Osteoblast (primary cell): ENCODE measurements at regions not wholly inside any gene's neighbourhood (a gene's known extent, or its start where the extent isn't known, plus 50 kb on each side); places are given as distances from the start of the nearest gene placed in this dataset.

Experiments used
- DNase-seq: peaks from one replicate; pipeline ENCODE4 v3.0.0; 2011; ENCODE audit warnings: low spot score, mixed read lengths; ENCODE audit not compliant: insufficient read length; ENCODE audit errors: missing footprints
- H2AFZ ChIP-seq: 2 replicates; pipeline ENCODE4 v1.6.0; 2011; ENCODE audit warnings: mild to moderate bottlenecking, low read length
- H3K27ac ChIP-seq: 2 replicates; pipeline ENCODE4 v1.5.1; 2011; ENCODE audit warnings: mild to moderate bottlenecking, low read depth, low read length, moderate library complexity
- H3K27me3 ChIP-seq: 2 replicates; pipeline ENCODE4 v1.6.0; 2012; ENCODE audit warnings: mild to moderate bottlenecking, control low read depth, inconsistent platforms, low read length, moderate library complexity; ENCODE audit not compliant: insufficient read depth
- H3K36me3 ChIP-seq: 2 replicates; pipeline ENCODE4 v1.5.1; 2011; ENCODE audit warnings: mild to moderate bottlenecking, low read length, control low read depth, moderate library complexity; ENCODE audit not compliant: insufficient read depth
- H3K4me1 ChIP-seq: 2 replicates; pipeline ENCODE4 v1.5.1; 2011; ENCODE audit warnings: mild to moderate bottlenecking, low read length, control low read depth, moderate library complexity; ENCODE audit not compliant: insufficient read depth
- H3K4me2 ChIP-seq: 2 replicates; pipeline ENCODE4 v1.6.0; 2011; ENCODE audit warnings: mild to moderate bottlenecking, low read length; ENCODE audit not compliant: insufficient read depth
- H3K4me3 ChIP-seq: fragments of 200-600 bp; sonication (generic); 3 replicates; pipeline ENCODE4 v1.5.1; 2012; ENCODE audit warnings: mild to moderate bottlenecking, low read length, inconsistent platforms; ENCODE audit not compliant: insufficient read depth
- H3K79me2 ChIP-seq: 2 replicates; pipeline ENCODE4 v1.6.0; 2012; ENCODE audit warnings: mild to moderate bottlenecking, low read length, control low read depth, inconsistent platforms; ENCODE audit not compliant: insufficient read depth
- H3K9me3 ChIP-seq: 2 replicates; pipeline ENCODE4 v1.5.1; 2011; ENCODE audit warnings: low read depth, low read length, control low read depth
- H4K20me1 ChIP-seq: 2 replicates; pipeline ENCODE4 v1.6.0; 2012; ENCODE audit warnings: mild to moderate bottlenecking, low read length, control low read depth; ENCODE audit not compliant: insufficient read depth
- CTCF ChIP-seq: IDR thresholded peaks from 2 replicates; pipeline ENCODE4 v1.5.1; 2011; ENCODE audit warnings: mild to moderate bottlenecking, low read depth, low read length, moderate library complexity; ENCODE audit errors: extremely low read depth

GRCh38 chr17:72441909-72442308, 321.1 kb downstream of the SOX9 start:
- H3K4me1 ChIP-seq, result peaks cover 4% of the 10 kb centered on the region
- H4K20me1 ChIP-seq, result peaks cover 7% of the 10 kb centered on the region
- H2AFZ ChIP-seq, result no peak overlapping the region
- DNase-seq, result no peak
- H3K9me3 ChIP-seq, result no peaks in the 10 kb centered on the region
- no peak overlapping the region for H3K4me2 ChIP-seq
- H3K27ac ChIP-seq, result no peak overlapping the region
- no peak for TF ChIP-seq CTCF
- no peaks in the 10 kb centered on the region for H3K27me3 ChIP-seq
- H3K36me3 ChIP-seq, result no peaks in the 10 kb centered on the region
- H3K4me3 ChIP-seq, result no peak overlapping the region
- H3K79me2 ChIP-seq, result peaks cover 19% of the 10 kb centered on the region

GRCh38 chr17:72444517-72445054, 323.8 kb downstream of the SOX9 start:
- DNase-seq, result no peak
- Histone ChIP-seq H3K4me3 (no peak overlapping the region), H3K27me3 (no peaks in the 10 kb centered on the region), H3K79me2 (peaks cover 14% of the 10 kb centered on the region), H4K20me1 (peaks cover 5% of the 10 kb centered on the region), H3K4me1 (peaks cover 4% of the 10 kb centered on the region), H3K4me2 (no peak overlapping the region), H2AFZ (no peak overlapping the region), H3K36me3 (no peaks in the 10 kb centered on the region), H3K27ac (no peak overlapping the region), H3K9me3 (no peaks in the 10 kb centered on the region)
- TF ChIP-seq CTCF, result no peak

DNA sequence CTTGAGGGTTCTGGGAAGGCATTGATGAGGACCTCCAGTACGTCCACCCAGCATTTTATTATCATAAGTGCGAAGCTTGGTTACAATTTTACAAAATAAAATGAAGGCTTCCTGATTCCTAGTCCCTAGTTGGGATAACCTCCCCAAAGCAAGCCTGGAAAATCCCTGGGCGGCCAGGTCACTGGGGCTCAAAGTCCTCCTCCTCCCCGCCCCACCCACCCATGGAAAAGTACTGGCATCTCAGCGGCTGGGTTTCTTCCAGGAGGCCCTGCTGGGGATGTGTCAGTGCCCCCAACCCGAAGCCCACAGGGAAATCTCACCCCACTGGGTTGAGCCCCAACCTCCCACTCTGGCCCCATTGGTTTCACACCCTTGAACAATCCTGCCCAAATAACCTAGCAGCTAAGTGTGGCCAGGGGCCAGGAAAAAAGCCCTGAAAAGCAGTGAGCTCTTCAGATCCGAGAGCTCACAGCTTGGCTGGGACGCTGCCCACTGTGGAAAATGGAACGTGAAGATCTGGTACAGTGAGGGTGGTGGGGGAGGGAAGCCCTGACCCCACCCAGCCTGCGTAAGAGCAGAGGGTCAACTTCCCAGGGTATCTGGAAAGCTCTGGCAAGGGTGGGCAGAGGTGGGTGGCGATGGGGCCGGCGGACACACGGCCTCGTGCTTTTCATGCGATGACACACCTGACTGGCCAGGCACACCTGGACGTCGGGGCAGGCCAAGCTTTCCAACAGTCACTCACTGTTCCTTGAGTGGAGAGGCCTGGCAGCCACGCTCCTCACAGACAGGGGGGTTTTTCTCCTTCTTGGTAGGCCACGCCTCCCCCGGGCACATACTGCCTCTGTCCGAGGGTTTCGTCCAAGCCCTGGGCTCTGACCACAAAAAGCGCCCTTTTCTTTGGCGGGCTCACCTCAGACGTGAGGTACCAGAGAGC, 324.5 kb downstream of the SOX9 start:
- H3K79me2 ChIP-seq, result peaks cover 10% of the 10 kb centered on the region
- H4K20me1 ChIP-seq, result peaks cover 5% of the 10 kb centered on the region
- H3K27me3 ChIP-seq, result no peaks in the 10 kb centered on the region
- H3K4me3 ChIP-seq, result no peak overlapping the region
- H3K4me1 ChIP-seq, result peaks cover 4% of the 10 kb centered on the region
- H3K9me3 ChIP-seq, result no peaks in the 10 kb centered on the region
- H3K27ac ChIP-seq, result no peak overlapping the region
- no peaks in the 10 kb centered on the region for H3K36me3 ChIP-seq
- DNase-seq, result peak; percentile 42
- H2AFZ ChIP-seq, result no peak overlapping the region
- TF ChIP-seq CTCF, result no peak
- H3K4me2 ChIP-seq, result no peak overlapping the region

- TF ChIP-seq CTCF, result no peak
- Histone ChIP-seq H3K27ac (no peak overlapping the region), H3K4me3 (peak overlapping the region; percentile 58), H3K9me3 (no peaks in the 10 kb centered on the region), H2AFZ (no peak overlapping the region), H3K4me1 (peaks cover 4% of the 10 kb centered on the region), H3K4me2 (peak overlapping the region; percentile 79), H4K20me1 (peaks cover 5% of the 10 kb centered on the region), H3K27me3 (no peaks in the 10 kb centered on the region), H3K36me3 (no peaks in the 10 kb centered on the region), H3K79me2 (peaks cover 10% of the 10 kb centered on the region)
- peak; percentile 74 for DNase-seq
Measured at GRCh38 chr17:72446118-72446517, 325.3 kb downstream of the SOX9 start.
